IMR-90 (cell line): ENCODE measurements at regions not wholly inside any gene's neighbourhood (a gene's known extent, or its start where the extent isn't known, plus 50 kb on each side); places are given as distances from the start of the nearest gene placed in this dataset.
"Not testable (repeated sequence)": the region's sequence is repeated elsewhere in the genome, so short reads cannot be mapped to it uniquely, and the experiment has no call there.

Experiments
- ATAC-seq: fragments of 200-7000 bp; cut with Tn5 transposase; 2 replicates; pipeline ENCODE4 v1.9.1; 2020; ENCODE audit warnings: low read depth, mild to moderate bottlenecking, moderate library complexity
- BruUV-seq: library from RNA; stranded (reverse); fragments of 400-500 nt; replicated peaks from 2 replicates; lab custom pipeline; 2021; lab: Mats Ljungman, UMichigan
- CTCF ChIA-PET: fragments of 300-600 bp; formaldehyde crosslinking; extraction: SDS; loops from one replicate; lab custom pipeline; 2021; ENCODE audit warnings: antibody characterized with exemption; lab: Yijun Ruan, JAX
- POLR2A ChIA-PET: fragments of 300-600 bp; sonication (Branson Sonifier 250); formaldehyde crosslinking; loops from one replicate; lab custom pipeline; 2022; ENCODE audit warnings: antibody characterized with exemption; ENCODE audit not compliant: unreplicated experiment; lab: Charles Lee
- DNase-seq: peaks from one replicate; pipeline ENCODE4 v3.0.0; 2013
- H2AFZ ChIP-seq: replicated peaks from 2 replicates; pipeline ENCODE3; 2013; ENCODE audit warnings: low read length, mild to moderate bottlenecking; ENCODE audit not compliant: poor library complexity
- H2AK5ac ChIP-seq: 2 replicates; pipeline ENCODE4 v1.6.1; 2013; ENCODE audit warnings: low read depth, low read length, inconsistent platforms
- H2AK9ac ChIP-seq: replicated peaks from 2 replicates; pipeline ENCODE3; 2013; ENCODE audit warnings: mild to moderate bottlenecking, low read depth, low read length, moderate library complexity; ENCODE audit not compliant: poor library complexity
- H2BK120ac ChIP-seq: 2 replicates; pipeline ENCODE4 v1.6.1; 2013; ENCODE audit warnings: low read depth, low read length, inconsistent platforms
- H2BK15ac ChIP-seq: 3 replicates; pipeline ENCODE4 v1.6.1; 2013; ENCODE audit warnings: low read depth, low read length, inconsistent platforms
- H2BK20ac ChIP-seq: 2 replicates; pipeline ENCODE4 v1.6.1; 2013; ENCODE audit warnings: low read depth, mild to moderate bottlenecking, inconsistent platforms, low read length, moderate library complexity
- H2BK5ac ChIP-seq: 2 replicates; pipeline ENCODE4 v1.6.1; 2013; ENCODE audit warnings: mild to moderate bottlenecking, low read depth, low read length, inconsistent platforms; ENCODE audit not compliant: poor library complexity, severe bottlenecking
- H3K14ac ChIP-seq: replicated peaks from 2 replicates; pipeline ENCODE4 v1.6.1; 2013; ENCODE audit warnings: low read depth, low read length, inconsistent platforms
- H3K18ac ChIP-seq: 2 replicates; pipeline ENCODE4 v1.6.1; 2013; ENCODE audit warnings: low read depth, low read length, control low read depth
- H3K23ac ChIP-seq: 2 replicates; pipeline ENCODE4 v1.6.1; 2013; ENCODE audit warnings: low read depth, low read length, inconsistent platforms
- H3K27ac ChIP-seq: 2 replicates; pipeline ENCODE4 v1.5.1; 2013; ENCODE audit warnings: mild to moderate bottlenecking, control low read depth, low read length; ENCODE audit not compliant: insufficient read depth
- H3K27me3 ChIP-seq: 2 replicates; pipeline ENCODE4 v1.6.1; 2013; ENCODE audit warnings: low read length; ENCODE audit not compliant: control insufficient read depth, insufficient read depth
- H3K36me3 ChIP-seq: 2 replicates; pipeline ENCODE4 v1.6.1; 2013; ENCODE audit warnings: low read length, mixed read lengths; ENCODE audit not compliant: control insufficient read depth, insufficient read depth
- H3K4ac ChIP-seq: 2 replicates; pipeline ENCODE4 v1.6.1; 2013; ENCODE audit warnings: low read depth, low read length, inconsistent platforms
- H3K4me1 ChIP-seq: 2 replicates; pipeline ENCODE4 v1.6.1; 2013; ENCODE audit warnings: low read length, mixed read lengths; ENCODE audit not compliant: control insufficient read depth, insufficient read depth
- H3K4me2 ChIP-seq: 2 replicates; pipeline ENCODE4 v1.6.1; 2013; ENCODE audit warnings: low read depth, mild to moderate bottlenecking, control low read depth, low read length, moderate library complexity
- H3K4me3 ChIP-seq: 2 replicates; pipeline ENCODE4 v1.5.1; 2013; ENCODE audit warnings: low read depth, mild to moderate bottlenecking, control low read depth, low read length, moderate library complexity; ENCODE audit not compliant: insufficient read depth
- H3K56ac ChIP-seq: 2 replicates; pipeline ENCODE4 v1.6.1; 2013; ENCODE audit warnings: low read length, inconsistent platforms; ENCODE audit not compliant: insufficient read depth; ENCODE audit errors: extremely low read depth
- H3K79me1 ChIP-seq, 2 experiments: 2 replicates each; pipeline ENCODE4 v1.6.1; 2013; ENCODE audit warnings: low read length in 2 of 2, inconsistent platforms in 1 of 2, low read depth in 1 of 2
- H3K9ac ChIP-seq: 2 replicates; pipeline ENCODE4 v1.6.1; 2013; ENCODE audit warnings: low read depth, low read length, control low read depth
- H3K9me1 ChIP-seq: 2 replicates; pipeline ENCODE4 v1.6.1; 2013; ENCODE audit warnings: low read length, inconsistent platforms; ENCODE audit not compliant: insufficient read depth
- H3K9me3 ChIP-seq: 2 replicates; pipeline ENCODE4 v1.6.1; 2013; ENCODE audit warnings: low read length; ENCODE audit not compliant: control insufficient read depth, insufficient read depth
- H4K20me1 ChIP-seq: 2 replicates; pipeline ENCODE4 v1.6.1; 2013; ENCODE audit warnings: low read length, inconsistent platforms; ENCODE audit not compliant: insufficient read depth
- H4K5ac ChIP-seq: 2 replicates; pipeline ENCODE4 v1.6.1; 2013; ENCODE audit warnings: mild to moderate bottlenecking, low read depth, low read length, control low read depth
- H4K8ac ChIP-seq, 2 experiments: 2 replicates each; pipeline ENCODE4 v1.6.1; 2013; ENCODE audit warnings: low read depth in 2 of 2, low read length in 2 of 2, control low read depth in 1 of 2, inconsistent platforms in 1 of 2
- H4K91ac ChIP-seq: 2 replicates; pipeline ENCODE4 v1.6.1; 2013; ENCODE audit warnings: low read depth, low read length, inconsistent platforms; ENCODE audit not compliant: insufficient read depth
- WGBS, 2 experiments: methylation state at CpG; one replicate each; pipeline versions ENCODE4 v1.1.5 to v1.1.7; 2013; ENCODE audit warnings: missing lambda C conversion rate in 2 of 2; ENCODE audit not compliant: insufficient read length in 1 of 2; ENCODE audit errors: extremely low coverage in 2 of 2; 5-methylcytosine and 5-hydroxymethylcytosine counted together
- dilution Hi-C: fragments of 300-500 bp; cut with HindIII; formaldehyde crosslinking; loops from one replicate; pipeline ENCODE4 v1.14.3; 2018; ENCODE audit warnings: low sequenced_read_pairs; ENCODE audit not compliant: unreplicated experiment
- in situ Hi-C: fragments of 300-500 bp; cut with MboI; formaldehyde crosslinking; loops from 3 replicates; pipeline ENCODE4 v1.14.3; 2019; ENCODE audit warnings: low sequenced_read_pairs, inconsistent platforms, mixed read lengths
- intact Hi-C: fragments of 100-400 bp; cut with micrococcal nuclease; formaldehyde crosslinking; loops from 2 replicates; pipeline ENCODE4 v1.10.0; 2022

DNA sequence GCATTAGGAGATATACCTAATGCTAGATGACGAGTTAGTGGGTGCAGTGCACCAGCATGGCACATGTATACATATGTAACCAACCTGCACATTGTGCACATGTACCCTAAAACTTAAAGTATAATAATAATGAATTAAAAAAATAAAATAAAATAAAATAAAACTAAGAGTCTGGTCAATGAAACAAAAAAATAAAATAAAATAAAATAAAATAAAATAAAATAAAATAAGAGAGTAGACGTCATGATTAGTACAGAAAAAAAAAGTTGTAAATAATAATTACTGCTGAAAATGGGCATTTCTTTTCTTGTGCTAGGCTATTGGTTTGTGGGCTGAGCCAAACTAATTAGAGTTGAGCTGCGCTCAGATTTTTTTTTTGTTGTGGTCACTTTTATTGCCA lies 362.8 kb downstream of the CYLC2 start:
- H3K56ac ChIP-seq, BruUV-seq, H4K20me1 ChIP-seq, H2BK5ac ChIP-seq, dilution Hi-C loops, intact Hi-C loops, H3K4me2 ChIP-seq, H4K91ac ChIP-seq, H3K9ac ChIP-seq, H2BK120ac ChIP-seq, in situ Hi-C loops, H3K4ac ChIP-seq, H2AFZ ChIP-seq, H3K27me3 ChIP-seq, H2BK20ac ChIP-seq, H3K79me1 ChIP-seq, DNase-seq, H3K18ac ChIP-seq, H3K36me3 ChIP-seq, H3K9me1 ChIP-seq, H3K4me3 ChIP-seq, H3K4me1 ChIP-seq, H3K9me3 ChIP-seq, H2BK15ac ChIP-seq, CTCF ChIA-PET, H3K23ac ChIP-seq, H4K5ac ChIP-seq, ATAC-seq, H2AK9ac ChIP-seq, H3K27ac ChIP-seq, H2AK5ac ChIP-seq, POLR2A ChIA-PET, H3K14ac ChIP-seq, H4K8ac ChIP-seq: not testable (repeated sequence)
- no CpG with 5 or more reads among the region's 3 CpGs for WGBS, 2 experiments
